ENCODE measurements at regions not wholly inside any gene's neighbourhood (a gene's known extent, or its start where the extent isn't known, plus 50 kb on each side); places are given as distances from the start of the nearest gene placed in this dataset.

DNA sequence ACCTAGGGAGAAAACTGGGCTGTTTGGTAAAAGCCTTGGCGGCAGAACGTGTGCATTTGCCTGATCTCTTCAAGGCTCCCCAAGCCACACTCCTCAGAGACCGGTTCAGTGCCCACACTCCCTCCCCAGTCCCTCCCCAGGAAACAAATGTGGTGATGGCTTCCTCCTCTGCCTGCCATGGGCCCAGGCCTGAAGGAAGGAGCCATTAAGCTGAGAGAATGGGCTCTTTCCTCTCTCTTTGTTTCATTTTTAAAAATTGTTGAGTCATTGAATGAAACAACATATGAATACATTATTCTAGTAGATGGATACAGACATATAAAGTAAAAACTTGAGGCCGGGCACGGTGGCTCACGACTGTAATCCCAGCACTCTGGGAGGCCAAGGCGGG lies 50.6 kb upstream of the YWHAQ start:
- no peak for DNase-seq (ENCODE audit: low spot score)

DNA sequence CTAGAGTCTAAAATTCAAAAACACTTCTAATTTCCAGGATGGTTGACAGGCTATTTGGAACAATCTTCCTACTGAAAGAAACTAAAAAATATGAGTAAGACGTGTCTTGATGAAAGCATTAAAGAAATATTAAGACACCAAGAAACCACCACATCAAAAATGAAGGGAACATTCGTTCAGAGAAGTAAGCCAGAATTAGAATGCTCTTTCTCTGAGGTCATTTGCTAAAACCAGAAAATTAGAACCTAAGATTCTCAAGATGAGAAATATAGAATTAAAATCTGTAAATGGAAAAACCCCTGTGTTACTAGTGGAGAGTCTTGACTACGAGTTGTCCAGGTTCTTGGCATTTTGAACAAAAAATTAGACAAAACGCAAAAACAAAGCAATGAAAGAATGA lies 54.8 kb upstream of the YWHAQ start:
- DNase-seq (ENCODE audit: low spot score), result no peak

DNA sequence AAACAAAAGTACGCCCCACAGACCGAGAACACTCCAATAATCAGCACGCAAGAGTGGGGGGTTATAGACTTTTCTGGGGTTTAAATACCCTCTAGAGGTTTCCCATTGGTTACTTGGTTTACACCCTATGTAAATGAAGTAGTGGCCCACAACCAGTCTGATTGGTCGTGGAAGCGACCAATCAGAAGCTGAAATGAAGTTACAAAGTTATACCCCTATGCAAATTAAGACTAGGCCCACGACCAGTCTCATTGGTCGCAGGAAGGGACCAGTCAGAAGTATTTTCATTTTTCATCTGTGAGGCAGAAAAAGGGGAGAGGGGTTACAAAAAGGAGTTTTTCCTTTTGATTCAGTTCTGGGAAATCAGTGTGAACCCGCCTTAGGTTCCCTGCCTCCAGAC lies 55.3 kb upstream of the YWHAQ start:
- DNase-seq (ENCODE audit: low spot score), result no peak

DNA sequence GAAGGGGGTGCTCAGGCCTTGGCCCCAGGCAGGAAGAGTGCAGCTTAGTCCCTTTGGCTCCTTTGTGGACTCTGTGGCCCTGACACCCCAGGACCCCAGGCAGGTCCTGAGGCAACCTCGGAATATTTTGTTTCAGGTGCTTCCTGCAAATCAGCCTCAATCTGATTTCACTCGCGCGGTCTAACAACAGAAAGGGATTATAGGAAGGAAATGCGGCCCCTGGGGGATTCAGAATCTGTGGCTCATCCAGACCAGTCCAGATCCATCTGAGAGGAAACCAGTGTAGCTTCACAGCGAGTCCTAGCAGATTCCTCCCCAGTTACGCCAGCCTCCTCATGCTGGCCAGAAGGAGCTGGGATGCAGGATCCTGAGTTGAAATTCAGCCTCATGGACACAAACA lies 59.5 kb upstream of the YWHAQ start:
- DNase-seq (ENCODE audit: low spot score), result no peak

DNA sequence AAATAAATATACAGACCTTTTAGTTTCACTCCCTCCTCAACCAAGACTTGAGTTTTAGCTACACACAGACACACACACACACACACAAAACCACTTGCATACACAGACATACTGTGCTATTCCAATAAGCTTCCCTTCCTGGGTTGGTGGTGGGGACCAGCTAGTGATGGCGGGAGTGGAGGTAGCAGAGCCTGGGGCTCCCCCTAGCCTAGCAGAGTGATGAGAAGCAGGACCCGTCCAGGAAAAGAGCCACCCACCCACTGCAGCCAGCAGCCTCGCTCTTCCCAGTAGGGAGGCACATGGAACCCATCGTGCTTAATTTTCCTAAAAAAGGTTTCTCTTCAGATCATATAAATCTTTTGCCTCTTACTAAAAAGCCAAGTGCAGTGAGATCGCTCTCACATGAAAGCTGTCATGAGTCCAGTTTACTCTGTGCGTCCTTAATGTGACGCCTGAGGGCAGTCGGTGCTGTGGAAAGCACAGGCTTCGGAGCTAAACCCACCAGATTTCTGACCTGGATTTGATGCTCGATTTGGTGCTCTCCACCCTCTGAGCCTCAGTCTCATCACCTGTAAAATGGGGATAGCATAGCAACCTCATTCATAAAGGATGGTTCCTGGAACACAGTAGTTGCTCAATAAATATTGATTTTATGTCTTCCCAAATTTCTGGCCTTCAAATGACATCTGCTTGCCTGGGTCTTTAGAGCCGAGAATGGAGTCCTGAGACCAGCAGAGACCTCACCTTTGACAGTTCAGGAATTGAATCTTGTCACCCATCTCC lies 60.1 kb upstream of the YWHAQ start:
- no peak for DNase-seq (ENCODE audit: low spot score)

DNA sequence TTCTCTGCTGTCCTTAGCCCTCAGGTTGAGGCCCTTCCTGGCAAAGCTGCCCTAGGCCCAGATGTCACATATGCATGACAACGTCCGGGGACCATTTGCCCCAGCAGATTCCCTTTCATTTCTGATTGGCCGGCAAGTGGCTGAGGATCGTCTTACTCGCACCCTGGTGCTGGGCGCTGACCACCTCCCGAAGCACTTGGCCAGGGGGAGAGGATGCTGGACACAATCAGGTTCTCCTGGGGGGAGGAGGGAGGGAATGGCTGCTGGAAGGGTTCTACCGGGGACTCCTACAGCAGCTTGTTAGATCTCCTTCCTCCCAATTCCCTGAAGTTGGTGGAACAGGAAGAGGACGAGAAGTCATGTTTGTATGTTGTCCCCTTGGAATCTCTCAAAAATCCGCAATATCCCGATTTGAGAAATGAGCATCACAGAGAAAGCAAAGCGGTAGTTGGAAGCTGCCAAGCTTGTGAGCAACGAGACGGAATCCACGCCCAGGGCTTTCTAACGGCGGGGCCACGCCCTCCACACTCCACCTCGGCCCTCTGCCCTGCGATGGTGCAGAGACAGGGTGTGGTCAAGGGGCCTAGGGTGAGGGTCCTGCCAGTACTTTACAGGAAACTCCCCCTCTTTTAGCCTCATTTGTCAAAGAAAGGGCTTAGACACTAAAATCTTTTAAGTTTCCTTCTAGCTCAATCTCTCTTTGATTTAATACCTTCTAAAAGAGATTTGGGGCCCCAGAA lies 61.8 kb upstream of the YWHAQ start:
- peak; percentile 57 for DNase-seq (ENCODE audit: low spot score)

DNA sequence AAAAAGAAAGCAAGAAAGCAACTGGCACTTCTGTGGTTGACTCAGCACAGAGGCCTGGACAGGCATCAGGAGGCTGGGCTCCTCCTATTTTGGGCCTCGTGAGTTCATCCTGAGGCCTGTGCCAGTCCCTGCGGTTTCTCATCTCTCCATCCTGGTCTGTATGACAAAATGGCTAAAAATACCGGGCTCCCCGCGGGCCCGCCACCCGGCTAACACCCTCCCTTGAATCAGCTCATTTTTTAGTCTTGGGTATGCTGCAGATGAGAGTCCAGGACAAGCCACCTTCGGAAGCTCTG lies 62.3 kb upstream of the YWHAQ start:
- peak; percentile 55 for DNase-seq (ENCODE audit: low spot score)

DNA sequence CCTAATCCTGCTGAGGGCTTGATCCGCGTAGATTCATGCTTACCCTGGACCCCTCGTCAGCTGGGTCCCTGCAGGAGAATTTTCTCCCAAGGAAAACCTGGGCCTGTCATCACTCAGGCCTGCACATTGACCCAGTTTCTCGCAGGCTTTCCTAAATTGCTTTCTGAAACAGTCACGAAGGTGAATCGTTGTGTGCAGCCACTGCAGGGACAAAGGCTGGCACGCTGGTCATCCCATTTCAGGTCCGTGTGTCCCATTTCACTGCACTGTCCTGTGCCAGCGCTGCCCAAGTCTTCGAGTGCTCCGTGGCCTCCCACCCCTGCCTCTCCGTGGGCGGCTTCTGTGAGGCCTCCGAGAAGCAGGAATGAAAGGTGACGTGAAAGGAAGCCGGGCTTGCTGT lies 62.8 kb upstream of the YWHAQ start:
- no peak for DNase-seq (ENCODE audit: low spot score)

DNA sequence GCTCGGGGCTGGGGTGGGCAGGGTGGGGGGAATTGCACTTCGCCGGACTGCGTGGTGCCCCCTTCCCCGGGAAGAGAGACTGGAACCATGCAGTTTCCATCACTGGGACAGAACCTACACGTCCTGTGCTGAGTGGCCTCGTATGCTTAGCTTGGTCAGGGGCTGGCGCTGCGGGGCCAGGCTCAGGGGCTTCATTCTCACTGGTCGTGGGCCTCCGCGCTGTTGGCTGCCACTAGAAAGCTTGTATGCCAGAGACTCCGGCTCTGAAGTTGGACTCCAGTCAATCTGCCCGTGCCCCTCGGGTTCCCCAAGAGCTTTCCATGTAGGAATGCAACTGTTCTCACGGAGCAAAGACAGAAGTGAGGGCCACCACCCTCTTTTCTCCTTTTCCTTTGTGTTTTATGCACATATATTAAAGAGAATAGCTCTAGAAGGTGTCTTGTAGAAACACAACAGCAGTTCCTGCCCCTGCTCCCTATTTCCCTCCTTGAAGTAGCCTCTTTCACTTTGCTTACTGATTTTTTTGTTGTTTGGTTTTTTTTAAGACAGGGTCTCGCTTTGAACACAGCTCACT lies 64.0 kb upstream of the YWHAQ start:
- no peak for DNase-seq (ENCODE audit: low spot score)

DNA sequence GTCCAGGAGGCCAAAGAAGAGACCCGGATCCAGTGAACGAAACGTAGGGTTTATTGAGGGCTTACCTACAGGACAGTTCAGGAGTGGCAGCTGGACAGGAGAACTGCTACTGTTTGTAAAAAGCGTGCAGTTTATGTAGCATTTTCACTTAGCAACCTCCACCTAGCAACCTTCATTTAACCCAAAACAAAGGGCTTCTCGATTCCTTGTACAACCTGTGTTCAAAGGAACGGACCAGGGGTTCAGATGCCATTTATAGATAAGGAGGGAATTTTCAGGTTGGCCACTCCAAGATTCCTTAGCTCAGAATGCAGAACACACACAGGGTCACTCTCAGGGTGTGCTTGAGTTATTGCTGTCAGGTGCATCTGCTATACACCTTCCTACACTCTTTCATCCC lies 65.1 kb upstream of the YWHAQ start:
- no peak for DNase-seq (ENCODE audit: low spot score)

DNA sequence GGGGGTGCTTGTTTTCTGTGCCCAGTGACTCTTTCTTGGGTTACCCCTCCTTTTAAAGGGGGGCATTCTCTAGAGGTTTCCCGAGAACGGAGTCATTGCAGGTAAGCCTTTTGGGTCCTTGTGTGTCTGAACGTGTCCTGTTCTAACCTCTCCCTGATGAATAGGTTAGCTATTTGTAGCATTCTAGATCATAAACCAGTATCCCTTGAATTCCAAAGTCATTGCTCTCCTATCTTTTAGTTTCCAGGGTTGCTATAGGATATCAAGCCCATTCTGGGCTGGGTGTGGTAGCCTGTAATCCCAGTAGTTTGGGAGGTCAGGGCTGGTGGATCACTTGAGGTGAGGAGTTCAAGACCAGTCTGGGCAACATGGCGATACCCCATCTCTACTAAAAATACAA lies 65.9 kb upstream of the YWHAQ start:
- no peak for DNase-seq (ENCODE audit: low spot score)

DNA sequence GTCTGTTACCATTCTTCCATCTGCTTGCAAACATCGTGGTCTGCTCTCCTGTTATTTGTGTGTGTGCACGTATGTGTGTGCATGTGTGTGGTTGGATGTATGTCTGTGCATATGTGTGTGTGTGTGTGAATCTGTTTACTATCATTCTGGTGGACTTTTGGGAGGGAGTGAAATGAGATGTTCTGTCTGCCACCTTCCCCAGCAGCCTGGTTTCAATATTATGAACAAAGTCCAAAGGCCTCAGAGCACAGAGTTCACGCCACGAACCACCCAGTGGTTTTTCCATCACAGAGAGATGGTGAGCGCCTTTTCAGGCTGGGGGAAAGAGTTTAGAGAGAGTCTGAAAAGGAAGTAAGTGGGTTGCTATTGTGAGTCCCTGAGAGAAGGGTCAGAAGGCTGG lies 67.1 kb upstream of the YWHAQ start:
- DNase-seq (ENCODE audit: low spot score), result no peak

DNA sequence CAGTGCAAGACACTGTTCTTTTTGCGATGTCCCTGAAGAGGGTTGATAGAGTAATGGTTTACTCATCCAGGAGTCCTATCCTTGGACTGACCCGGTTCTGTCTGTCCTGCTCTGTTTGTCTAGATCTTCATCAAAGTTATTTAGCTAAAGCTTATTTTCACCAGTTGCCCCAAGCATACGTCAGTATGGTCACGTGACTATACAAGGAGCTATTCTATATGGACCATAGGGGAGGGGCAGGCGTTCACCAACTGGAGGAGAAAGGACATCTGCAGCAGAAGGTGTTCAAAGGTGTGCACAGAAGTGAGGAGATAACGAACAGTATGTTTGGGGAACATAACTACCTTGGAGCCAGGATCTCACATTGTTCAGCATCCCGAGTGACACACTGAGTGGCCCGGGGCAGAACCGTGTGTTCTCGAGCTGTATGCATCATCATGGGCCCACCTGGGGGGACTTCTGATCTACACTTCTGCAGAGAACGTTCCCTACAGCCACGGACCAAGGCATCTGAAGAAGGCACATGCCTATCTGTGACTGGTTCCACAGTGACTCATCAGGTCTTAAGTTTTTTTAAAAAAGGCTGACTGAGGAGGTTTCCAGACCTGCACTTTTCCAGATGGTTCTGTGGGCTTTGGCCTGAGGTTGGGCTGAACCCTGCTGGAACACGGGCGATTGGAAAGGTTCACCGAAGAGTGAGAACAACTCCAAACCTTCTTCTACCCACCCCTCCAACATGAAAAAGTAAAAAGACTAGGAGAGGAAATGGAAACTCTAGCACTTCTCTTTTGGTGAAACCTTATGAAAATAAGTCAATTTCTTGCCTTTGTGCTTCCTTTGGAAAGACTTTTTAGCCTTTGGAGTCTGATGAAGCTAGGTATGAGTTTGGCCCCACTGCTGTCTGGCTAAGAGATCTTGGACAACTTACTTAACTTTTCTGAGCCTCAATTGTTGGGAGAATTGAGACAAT lies 68.6 kb upstream of the YWHAQ start:
- DNase-seq (ENCODE audit: low spot score), result no peak

DNA sequence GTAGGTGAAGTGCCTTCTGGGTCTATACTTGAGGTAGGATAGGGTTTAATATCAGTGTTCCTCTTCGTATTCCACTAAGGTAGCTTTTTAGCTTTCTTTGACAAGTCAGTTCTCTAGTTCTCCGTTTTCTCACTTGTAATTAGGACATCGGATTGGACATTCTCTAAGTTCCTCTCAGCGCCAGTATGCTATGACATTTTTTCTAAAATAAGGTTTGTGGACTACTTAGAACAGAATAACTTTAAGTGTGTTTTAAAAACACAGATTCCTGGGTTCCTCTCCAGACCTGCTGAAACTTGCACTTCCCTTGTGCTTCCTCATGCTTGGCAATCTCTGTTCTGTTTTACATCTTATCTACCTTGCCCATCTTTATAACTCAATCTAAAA lies 69.3 kb upstream of the YWHAQ start:
- DNase-seq (ENCODE audit: low spot score), result no peak

DNA sequence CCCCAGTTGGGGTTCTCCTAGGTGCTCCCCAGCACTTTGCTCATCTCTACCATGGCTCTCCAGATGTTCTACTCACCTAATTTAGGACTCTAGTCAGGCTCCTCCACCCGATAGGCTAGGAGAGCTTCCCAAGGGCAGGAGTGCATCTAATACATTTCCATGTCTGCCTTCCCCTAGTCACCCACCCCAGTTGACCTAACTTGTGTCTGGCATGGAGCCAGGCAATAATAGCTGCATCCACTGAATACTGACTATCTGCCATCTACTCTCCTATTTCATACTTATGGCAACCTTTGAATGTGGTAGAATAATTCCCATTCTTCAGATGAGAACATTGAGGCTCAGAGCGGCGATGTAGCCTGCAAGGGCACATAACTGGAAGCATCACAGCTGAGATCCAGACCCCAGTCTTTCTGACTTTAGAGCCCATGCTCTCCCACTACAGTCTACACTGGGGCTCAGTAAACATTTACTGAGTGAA lies 71.8 kb upstream of the YWHAQ start:
- DNase-seq (ENCODE audit: low spot score), result no peak

DNA sequence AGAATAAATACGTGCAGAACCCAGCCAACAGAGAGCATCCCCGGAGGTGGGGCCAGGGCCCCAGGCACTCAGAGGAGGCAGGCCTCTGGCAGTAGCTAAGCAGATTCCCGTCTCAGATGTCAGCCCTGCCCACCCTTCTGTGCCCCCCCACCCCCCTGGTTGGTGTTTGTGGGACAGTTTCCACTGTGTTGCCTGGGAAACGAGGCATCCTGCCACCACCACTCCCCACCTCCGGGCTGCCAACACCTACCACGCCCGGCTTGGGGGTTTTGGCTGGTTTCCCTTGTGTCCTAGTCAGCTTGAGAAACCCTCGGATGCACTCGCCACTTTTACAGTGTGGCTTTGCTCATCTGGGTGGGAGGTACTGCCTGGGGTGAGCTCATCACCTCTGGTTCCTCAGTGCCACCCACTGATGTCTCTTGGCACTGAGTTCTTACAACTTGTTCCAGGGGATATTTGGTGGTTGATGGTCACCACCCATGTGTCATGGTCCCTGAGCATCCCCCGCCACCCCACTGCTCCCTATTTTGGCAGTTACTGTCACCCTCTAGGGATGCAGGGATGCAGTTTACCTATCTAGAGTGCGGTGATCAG lies 72.4 kb upstream of the YWHAQ start:
- peak; percentile 89 for DNase-seq (ENCODE audit: low spot score)

DNA sequence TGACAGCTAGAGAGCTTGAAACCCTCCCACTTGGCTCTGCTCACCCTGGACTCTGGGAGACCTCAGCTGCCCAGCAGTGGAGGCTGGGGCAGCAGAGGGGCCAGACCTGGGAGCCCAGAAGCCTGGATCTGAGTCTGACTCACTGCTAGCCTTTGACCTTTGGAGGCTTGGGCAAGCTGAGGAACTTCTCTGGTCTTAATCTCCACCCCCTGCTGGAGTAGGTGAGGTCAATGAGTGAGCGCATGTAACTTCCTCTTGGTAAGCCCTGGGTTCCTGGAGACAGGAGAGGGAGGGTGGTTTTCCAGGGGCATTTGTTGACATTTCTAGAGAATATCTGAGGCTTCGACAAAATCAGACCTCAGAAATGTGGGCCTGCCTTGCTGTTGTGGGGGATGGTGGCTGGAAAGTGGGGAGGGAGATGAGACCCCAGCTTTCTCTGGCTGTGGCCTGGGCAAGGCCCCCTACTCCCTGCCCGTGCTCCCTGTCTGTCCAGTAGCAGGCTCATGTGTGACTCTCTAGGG lies 73.0 kb upstream of the YWHAQ start:
- peak; percentile 69 for DNase-seq (ENCODE audit: low spot score)

DNA sequence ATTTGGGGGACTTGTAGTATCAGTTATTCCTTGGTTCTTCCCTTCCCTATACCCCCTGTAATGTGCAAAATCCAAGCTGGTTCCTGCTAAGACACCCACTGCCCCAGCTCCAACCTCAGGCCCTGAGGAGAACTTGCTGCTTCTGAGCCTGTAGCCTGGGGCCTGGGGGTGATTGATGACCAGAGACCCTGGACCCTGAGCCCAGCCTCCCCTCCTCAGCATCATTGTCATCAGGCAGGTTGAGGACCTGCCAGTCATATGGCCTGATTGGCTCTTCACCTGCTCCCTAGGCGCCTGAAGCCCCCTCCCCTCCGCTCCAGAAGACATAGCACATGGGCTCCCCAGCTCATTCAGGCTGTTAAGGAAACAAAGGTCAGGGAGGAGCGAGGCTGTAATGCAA lies 73.8 kb upstream of the YWHAQ start:
- DNase-seq (ENCODE audit: low spot score), result no peak

DNA sequence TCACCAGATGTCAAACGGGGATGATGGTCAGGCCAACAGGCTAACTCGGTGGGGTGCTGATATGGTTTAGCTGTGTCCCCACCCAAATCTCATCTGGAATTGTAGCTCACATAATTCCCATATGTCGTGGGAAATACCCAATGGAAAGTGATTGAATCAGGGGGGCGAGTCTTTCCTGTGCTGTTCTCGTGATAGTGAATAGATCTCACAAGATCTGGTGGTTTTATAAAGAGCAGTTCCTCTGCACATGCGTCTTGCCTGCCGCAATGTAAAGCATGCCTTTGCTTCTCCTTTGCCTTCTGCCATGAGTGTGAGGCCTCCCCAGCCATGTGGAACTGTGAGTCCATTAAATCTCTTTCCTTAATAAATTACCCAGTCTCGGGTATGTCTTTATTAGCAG lies 74.4 kb upstream of the YWHAQ start:
- DNase-seq (ENCODE audit: low spot score), result no peak

DNA sequence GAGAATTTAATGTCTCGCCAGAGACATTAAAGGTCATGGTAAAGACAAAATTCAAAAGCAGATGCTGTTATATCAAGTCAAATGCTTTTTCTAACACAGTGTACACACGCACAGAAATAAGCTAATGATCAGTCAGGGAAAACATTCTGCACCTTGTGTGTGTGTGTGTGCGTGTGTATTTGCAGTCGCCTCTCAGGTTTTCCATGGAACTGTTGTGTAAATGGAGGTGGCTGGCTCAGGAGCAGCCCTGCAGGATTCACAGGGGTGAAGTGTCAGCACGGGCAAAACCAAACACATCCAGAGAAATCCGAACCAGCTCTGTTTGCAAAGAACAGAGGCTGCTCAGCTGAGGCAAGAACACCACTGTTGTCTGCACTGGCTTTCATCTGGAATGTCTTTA lies 76.2 kb upstream of the YWHAQ start:
- DNase-seq (ENCODE audit: low spot score), result no peak

DNA sequence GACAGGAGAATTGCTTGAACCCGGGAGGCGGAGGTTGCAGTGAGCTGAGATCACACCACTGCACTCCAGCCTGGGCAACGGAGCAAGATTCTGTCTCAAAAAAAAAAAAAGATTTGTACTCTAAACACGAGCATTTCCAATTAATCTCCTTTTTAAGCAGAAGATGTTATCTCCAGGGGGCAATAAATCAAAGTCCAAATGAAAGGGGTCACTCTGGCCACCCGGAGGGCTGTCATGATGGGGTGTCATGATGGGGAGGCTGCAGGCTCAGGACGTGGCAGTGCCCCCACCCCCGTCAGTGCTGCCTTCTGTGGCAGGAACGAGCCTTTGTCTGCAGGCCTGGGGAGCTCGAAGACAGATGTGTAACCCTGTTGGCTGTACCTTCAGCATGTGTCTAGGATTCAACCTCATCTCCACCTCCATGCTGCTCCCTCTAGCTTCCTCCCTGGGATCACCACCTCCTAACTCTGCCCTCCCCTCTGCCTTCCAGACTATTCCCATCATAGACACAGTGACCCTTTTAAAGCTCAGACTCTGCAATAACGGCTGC lies 76.9 kb upstream of the YWHAQ start:
- no peak for DNase-seq (ENCODE audit: low spot score)

Measured in SW480 (cell line).